ENCODE measurements at regions not wholly inside any gene's neighbourhood (a gene's known extent, or its start where the extent isn't known, plus 50 kb on each side); places are given as distances from the start of the nearest gene placed in this dataset.

DNA sequence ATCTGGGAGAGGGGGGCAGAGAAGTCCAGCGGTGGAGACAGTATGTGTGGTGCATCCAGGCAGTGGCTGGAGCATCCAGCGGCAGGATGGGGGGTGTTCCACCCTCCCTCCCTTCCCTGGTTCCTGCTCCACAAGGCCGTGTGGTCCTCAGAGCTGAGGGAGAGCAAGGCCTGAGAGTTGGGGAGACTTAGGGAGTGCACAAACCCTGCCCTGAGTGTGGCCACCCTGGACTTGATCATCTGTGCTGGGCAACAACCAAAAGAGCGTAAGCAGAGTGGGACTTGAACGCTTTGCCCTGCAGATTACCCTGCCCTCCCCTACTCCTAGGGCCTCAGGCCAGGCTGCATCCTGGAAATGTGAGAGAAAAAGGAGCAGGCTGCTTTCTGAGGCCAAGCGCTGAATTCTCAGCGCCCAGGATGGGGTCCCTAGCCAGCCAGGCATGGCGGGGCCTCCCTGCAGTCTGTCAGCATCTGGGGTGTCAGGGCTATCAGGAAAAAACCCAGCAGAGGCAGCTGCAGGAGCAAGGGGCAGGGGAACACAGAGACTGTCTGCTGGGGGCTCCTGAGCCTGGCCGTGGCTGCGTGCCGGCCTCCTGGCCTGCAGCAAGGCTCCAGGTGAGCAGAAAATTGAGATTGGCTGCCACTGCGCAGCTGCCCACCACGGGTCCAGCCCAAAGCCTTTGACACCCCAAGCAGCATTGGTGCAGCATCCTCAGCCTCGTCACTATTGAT is 266.2 kb downstream of the NPHP4 start:
- TF ChIP-seq, protein P1, sequence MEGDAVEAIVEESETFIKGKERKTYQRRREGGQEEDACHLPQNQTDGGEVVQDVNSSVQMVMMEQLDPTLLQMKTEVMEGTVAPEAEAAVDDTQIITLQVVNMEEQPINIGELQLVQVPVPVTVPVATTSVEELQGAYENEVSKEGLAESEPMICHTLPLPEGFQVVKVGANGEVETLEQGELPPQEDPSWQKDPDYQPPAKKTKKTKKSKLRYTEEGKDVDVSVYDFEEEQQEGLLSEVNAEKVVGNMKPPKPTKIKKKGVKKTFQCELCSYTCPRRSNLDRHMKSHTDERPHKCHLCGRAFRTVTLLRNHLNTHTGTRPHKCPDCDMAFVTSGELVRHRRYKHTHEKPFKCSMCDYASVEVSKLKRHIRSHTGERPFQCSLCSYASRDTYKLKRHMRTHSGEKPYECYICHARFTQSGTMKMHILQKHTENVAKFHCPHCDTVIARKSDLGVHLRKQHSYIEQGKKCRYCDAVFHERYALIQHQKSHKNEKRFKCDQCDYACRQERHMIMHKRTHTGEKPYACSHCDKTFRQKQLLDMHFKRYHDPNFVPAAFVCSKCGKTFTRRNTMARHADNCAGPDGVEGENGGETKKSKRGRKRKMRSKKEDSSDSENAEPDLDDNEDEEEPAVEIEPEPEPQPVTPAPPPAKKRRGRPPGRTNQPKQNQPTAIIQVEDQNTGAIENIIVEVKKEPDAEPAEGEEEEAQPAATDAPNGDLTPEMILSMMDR (IDR thresholded peaks at IDR 0.05; ENCODE audit: borderline replicate concordance, extremely low read depth, insufficient read depth): no peak
- Histone ChIP-seq H3K27me3 (ENCODE audit: control insufficient read depth, insufficient read depth, low read length) (no peaks in the 10 kb centered on the region), H3K36me3 (ENCODE audit: control insufficient read depth in 2 of 3, insufficient read depth in 3 of 3, low read length in 3 of 3) (no peaks in the 10 kb centered on the region), H3K9ac (ENCODE audit: low read length in 3 of 3) (no peak overlapping the region), H3K4me1 (ENCODE audit: control insufficient read depth in 2 of 3, insufficient read depth in 2 of 3, low read depth in 1 of 3, low read length in 3 of 3) (no peaks in the 10 kb centered on the region), H3K9me3 (ENCODE audit: control insufficient read depth in 2 of 3, insufficient read depth in 1 of 3, low read length in 3 of 3) (no peaks in the 10 kb centered on the region), H3K4me3 (ENCODE audit: low read length in 3 of 3) (no peak overlapping the region), H3K27ac (ENCODE audit: low read depth in 2 of 2, low read length in 2 of 2) (no peak overlapping the region)
- no peak for DNase-seq
- FAIRE-seq: no peak
- intact Hi-C loops (cut with DNase I): no loop called here

DNA sequence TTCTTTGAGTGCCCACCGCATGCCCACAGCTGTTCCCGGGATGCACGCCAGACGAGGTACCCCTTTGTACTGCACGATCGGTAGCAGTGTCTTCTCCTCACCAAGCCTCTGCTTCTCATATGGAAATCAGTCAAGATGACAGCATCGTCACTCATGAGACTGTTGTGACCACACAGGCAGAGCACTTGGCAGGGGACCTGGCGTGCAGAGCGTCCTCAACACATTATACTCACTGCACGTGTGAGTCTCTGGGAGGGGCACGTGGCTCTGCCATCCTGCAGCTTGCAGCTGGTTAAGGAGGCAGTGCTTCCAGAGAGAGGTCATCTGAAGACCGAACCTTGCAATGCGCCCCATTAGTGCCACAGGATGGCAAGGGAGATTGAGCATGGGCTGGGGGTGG is 266.8 kb downstream of the NPHP4 start:
- no peaks in the 10 kb centered on the region for H3K36me3 ChIP-seq (ENCODE audit: control insufficient read depth in 2 of 3, insufficient read depth in 3 of 3, low read length in 3 of 3)
- TF ChIP-seq, protein P1 (IDR thresholded peaks at IDR 0.05; ENCODE audit: borderline replicate concordance, extremely low read depth, insufficient read depth): no peak
- no peaks in the 10 kb centered on the region for H3K27me3 ChIP-seq (ENCODE audit: control insufficient read depth, insufficient read depth, low read length)
- H3K9me3 ChIP-seq (ENCODE audit: control insufficient read depth in 2 of 3, insufficient read depth in 1 of 3, low read length in 3 of 3): no peaks in the 10 kb centered on the region
- no peak overlapping the region for H3K4me3 ChIP-seq (ENCODE audit: low read length in 3 of 3)
- FAIRE-seq (no peak), DNase-seq (peak in 1 of 5 donors; percentile 43)
- H3K9ac ChIP-seq (ENCODE audit: low read length in 3 of 3): no peak overlapping the region
- H3K4me1 ChIP-seq (ENCODE audit: control insufficient read depth in 2 of 3, insufficient read depth in 2 of 3, low read depth in 1 of 3, low read length in 3 of 3): no peaks in the 10 kb centered on the region
- H3K27ac ChIP-seq (ENCODE audit: low read depth in 2 of 2, low read length in 2 of 2): no peak overlapping the region
- intact Hi-C loops (cut with DNase I): no loop called here

- FAIRE-seq: no peak
- Histone ChIP-seq H3K9ac (ENCODE audit: low read length in 3 of 3) (no peak overlapping the region), H3K4me3 (ENCODE audit: low read length in 3 of 3) (no peak overlapping the region), H3K4me1 (ENCODE audit: control insufficient read depth in 2 of 3, insufficient read depth in 2 of 3, low read depth in 1 of 3, low read length in 3 of 3) (no peaks in the 10 kb centered on the region), H3K36me3 (ENCODE audit: control insufficient read depth in 2 of 3, insufficient read depth in 3 of 3, low read length in 3 of 3) (no peaks in the 10 kb centered on the region), H3K9me3 (ENCODE audit: control insufficient read depth in 2 of 3, insufficient read depth in 1 of 3, low read length in 3 of 3) (no peaks in the 10 kb centered on the region), H3K27me3 (ENCODE audit: control insufficient read depth, insufficient read depth, low read length) (no peaks in the 10 kb centered on the region), H3K27ac (ENCODE audit: low read depth in 2 of 2, low read length in 2 of 2) (no peak overlapping the region)
- no peak for DNase-seq
- TF ChIP-seq, protein P1 (IDR thresholded peaks at IDR 0.05; ENCODE audit: borderline replicate concordance, extremely low read depth, insufficient read depth): no peak
- intact Hi-C loops (cut with DNase I): no loop called here
Observed at GRCh38 chr1:5724847-5725246, 267.4 kb downstream of the NPHP4 start.
